Lung (tissue), 11 donors: ENCODE measurements at regions not wholly inside any gene's neighbourhood (a gene's known extent, or its start where the extent isn't known, plus 50 kb on each side); places are given as distances from the start of the nearest gene placed in this dataset.
"Not testable (repeated sequence)": the region's sequence is repeated elsewhere in the genome, so short reads cannot be mapped to it uniquely, and the experiment has no call there.

Experiments
- ATAC-seq: fragments of 200-7000 bp; cut with Tn5 transposase; one replicate; pipeline ENCODE4 v1.9.1; 2020; ENCODE audit warnings: moderate number of reproducible peaks; ENCODE audit not compliant: insufficient read depth, low FRiP score
- DNase-seq, 3 donors: peaks; one replicate each; pipeline ENCODE4 v3.0.0-alpha.2; 2013 to 2017
- H3K27ac ChIP-seq, 2 donors: one replicate each; pipeline ENCODE4 v1.5.1; 2013; ENCODE audit warnings: mild to moderate bottlenecking in 2 of 2, moderate library complexity in 2 of 2, control low read depth in 1 of 2, inconsistent platforms in 1 of 2, low read depth in 1 of 2, low read length in 1 of 2
- H3K27me3 ChIP-seq, 3 donors: one replicate each; pipeline ENCODE4 v1.5.1; 2013; ENCODE audit warnings: low read length in 2 of 3; ENCODE audit not compliant: control insufficient read depth in 3 of 3, insufficient read depth in 3 of 3
- H3K36me3 ChIP-seq, 4 donors: one replicate each; pipeline ENCODE4 v1.5.1; 2013; ENCODE audit warnings: low read length in 4 of 4, mild to moderate bottlenecking in 1 of 4, moderate library complexity in 1 of 4; ENCODE audit not compliant: control insufficient read depth in 4 of 4, insufficient read depth in 4 of 4
- H3K4me1 ChIP-seq, 5 donors: one replicate each; pipeline ENCODE4 v1.5.1; 2013; ENCODE audit warnings: low read length in 5 of 5, mild to moderate bottlenecking in 2 of 5, moderate library complexity in 1 of 5; ENCODE audit not compliant: control insufficient read depth in 5 of 5, insufficient read depth in 5 of 5
- H3K4me3 ChIP-seq: one replicate; pipeline ENCODE4 v1.5.1; 2013; ENCODE audit warnings: mild to moderate bottlenecking, control low read depth, moderate library complexity
- H3K9ac ChIP-seq, 2 donors: one replicate each; pipeline ENCODE4 v1.5.1; 2013; ENCODE audit warnings: low read length in 2 of 2, control low read depth in 1 of 2; ENCODE audit not compliant: insufficient read depth in 1 of 2
- H3K9me3 ChIP-seq, 4 donors: one replicate each; pipeline ENCODE4 v1.5.1; 2013; ENCODE audit warnings: low read length in 3 of 4, mild to moderate bottlenecking in 1 of 4, moderate library complexity in 1 of 4; ENCODE audit not compliant: control insufficient read depth in 4 of 4, insufficient read depth in 3 of 4
- CTCF ChIP-seq: IDR thresholded peaks from 2 replicates; pipeline ENCODE4 v1.5.1; 2012; ENCODE audit warnings: mild to moderate bottlenecking; ENCODE audit errors: control extremely low read depth, extremely low read depth
- WGBS, 2 donors: extraction: QIAGEN DNeasy Blood & Tissue Kit; methylation state at CpG; one replicate each; pipeline ENCODE4 v1.1.7; 2013; 5-methylcytosine and 5-hydroxymethylcytosine counted together
- donor health status: control.
- donor health status: control.
- donor health status: Bipolar disorder and iron deficiency.
- donor health status: healthy.
- donor health status: DM: yes; HTN: yes; CAD: no.

GRCh38 chr14:54010981-54011380 lies 54.4 kb upstream of the BMP4 start:
- Histone ChIP-seq H3K4me3 (no peak overlapping the region), H3K9ac (no peak overlapping the region), H3K4me1 (no peaks in the 10 kb centered on the region), H3K36me3 (no peaks in the 10 kb centered on the region), H3K27ac (no peak overlapping the region), H3K27me3 (no peaks in the 10 kb centered on the region), H3K9me3 (no peaks in the 10 kb centered on the region)
- DNase-seq: peak in 2 of 3 donors; percentile 19 to 26
- no peak for ATAC-seq
- WGBS, 2 donors: 81 to 82% methylated on average over 2 of the region's 2 CpGs
- no peak for TF ChIP-seq CTCF

- Histone ChIP-seq H3K27me3 (no peaks in the 10 kb centered on the region), H3K9me3 (peaks cover 0 to 3% (median 0%) of the 10 kb centered on the region in 4 donors), H3K4me3 (no peak overlapping the region), H3K36me3 (no peaks in the 10 kb centered on the region), H3K27ac (no peak overlapping the region), H3K4me1 (no peaks in the 10 kb centered on the region), H3K9ac (no peak overlapping the region)
- DNase-seq: no peak
- no peak for ATAC-seq
- TF ChIP-seq CTCF: no peak
- WGBS, 2 donors: 86 to 87% methylated on average over 2 of the region's 2 CpGs
Observed at GRCh38 chr14:54023027-54023426, 66.4 kb upstream of the BMP4 start.

GRCh38 chr14:54025661-54026060 lies 69.0 kb upstream of the BMP4 start:
- H3K36me3 ChIP-seq: no peaks in the 10 kb centered on the region
- no peaks in the 10 kb centered on the region for H3K4me1 ChIP-seq
- H3K27ac ChIP-seq: no peak overlapping the region
- H3K9me3 ChIP-seq: peaks cover 0 to 3% (median 0%) of the 10 kb centered on the region in 4 donors
- DNase-seq (peak in 1 of 3 donors; percentile 9), ATAC-seq (no peak)
- H3K27me3 ChIP-seq: no peaks in the 10 kb centered on the region
- TF ChIP-seq CTCF: no peak
- WGBS, 2 donors: 65 to 77% methylated on average over 1 of the region's 1 CpG
- H3K4me3 ChIP-seq: no peak overlapping the region
- H3K9ac ChIP-seq: no peak overlapping the region

- Histone ChIP-seq H3K9ac (no peak overlapping the region), H3K4me3 (no peak overlapping the region), H3K4me1 (no peaks in the 10 kb centered on the region), H3K36me3 (no peaks in the 10 kb centered on the region), H3K27me3 (no peaks in the 10 kb centered on the region), H3K9me3 (peaks cover 0 to 3% (median 0%) of the 10 kb centered on the region in 4 donors), H3K27ac (no peak overlapping the region)
- DNase-seq (no peak), ATAC-seq (no peak)
- 93 to 94% methylated on average over 2 of the region's 2 CpGs for WGBS, 2 donors
- TF ChIP-seq CTCF: no peak
Observed at GRCh38 chr14:54026671-54027070, 70.0 kb upstream of the BMP4 start.

- WGBS, 2 donors: 88 to 92% methylated on average over 1 of the region's 1 CpG
- not testable (repeated sequence) for ATAC-seq, H3K36me3 ChIP-seq, DNase-seq, H3K27ac ChIP-seq, H3K9me3 ChIP-seq, H3K4me1 ChIP-seq, H3K9ac ChIP-seq, H3K27me3 ChIP-seq, H3K4me3 ChIP-seq
Observed at GRCh38 chr14:54030996-54031395, 74.4 kb upstream of the BMP4 start.

- DNase-seq, H3K9me3 ChIP-seq, ATAC-seq, H3K36me3 ChIP-seq, H3K4me1 ChIP-seq, H3K4me3 ChIP-seq, H3K9ac ChIP-seq, H3K27ac ChIP-seq, H3K27me3 ChIP-seq: not testable (repeated sequence)
- WGBS, 2 donors: 86 to 89% methylated on average over 7 of the region's 7 CpGs
Observed at GRCh38 chr14:54033285-54033684, 76.7 kb upstream of the BMP4 start.
